Esophagus muscularis mucosa (tissue), 4 donors: ENCODE measurements at regions not wholly inside any gene's neighbourhood (a gene's known extent, or its start where the extent isn't known, plus 50 kb on each side); places are given as distances from the start of the nearest gene placed in this dataset.

Experiments
- DNase-seq: peaks from one replicate; pipeline ENCODE4 v3.0.0-alpha.2; 2017; ENCODE audit errors: extremely low spot score
- H3K27ac ChIP-seq, 4 donors: fragments of 200-600 bp; sonication (generic); replicated peaks in 1 of 4; 1 replicate in 3 of 4; 2 replicates in 1 of 4; pipeline ENCODE4 v1.5.1; 2016 to 2019; ENCODE audit warnings: mild to moderate bottlenecking in 1 of 4
- H3K27me3 ChIP-seq, 4 donors: fragments of 200-600 bp; sonication (generic); one replicate each; pipeline versions ENCODE4 v1.5.1 to v1.6.0; 2016 to 2019
- H3K36me3 ChIP-seq, 4 donors: fragments of 200-600 bp; sonication (generic); one replicate each; pipeline ENCODE4 v1.5.1; 2016 to 2019
- H3K4me1 ChIP-seq, 4 donors: fragments of 200-600 bp; sonication (generic); one replicate each; pipeline ENCODE4 v1.5.1; 2016 to 2019
- H3K4me3 ChIP-seq, 4 donors: fragments of 200-600 bp; sonication (generic); 1 replicate in 2 of 4; 2 replicates in 2 of 4; pipeline ENCODE4 v1.5.1; 2016 to 2019; ENCODE audit warnings: mild to moderate bottlenecking in 4 of 4, moderate library complexity in 1 of 4
- H3K9me3 ChIP-seq, 4 donors: fragments of 200-600 bp; sonication (generic); 1 replicate in 3 of 4; 2 replicates in 1 of 4; pipeline ENCODE4 v1.5.1; 2016 to 2019
- CTCF ChIP-seq, 3 experiments: fragments of 200-600 bp in 2 of 3; fragments of 450-650 bp in 1 of 3; sonication (generic) in 2 of 3; IDR thresholded peaks; one replicate each; pipeline ENCODE4 v1.5.1; 2017 to 2019; ENCODE audit warnings: antibody characterized with exemption in 3 of 3, mild to moderate bottlenecking in 2 of 3, moderate library complexity in 1 of 3
- EP300 ChIP-seq: sonication (generic); formaldehyde crosslinking; IDR thresholded peaks from one replicate; pipeline ENCODE4 v1.6.1; 2017; ENCODE audit warnings: antibody characterized with exemption
- POLR2A ChIP-seq: fragments of 450-650 bp; IDR thresholded peaks from one replicate; pipeline ENCODE4 v1.6.1; 2017; ENCODE audit warnings: antibody characterized with exemption, moderate library complexity, mild to moderate bottlenecking, low read depth
- POLR2AphosphoS5 ChIP-seq, 2 donors: sonication (generic); formaldehyde crosslinking; IDR thresholded peaks; one replicate each; pipeline ENCODE4 v1.6.1; 2017; ENCODE audit warnings: antibody characterized with exemption in 2 of 2
- whole genome bisulfite sequencing: methylation state at CpG from one replicate; pipeline ENCODE4 v1.1.5; 2018; 5-methylcytosine and 5-hydroxymethylcytosine counted together
- intact Hi-C: fragments of 100-400 bp; cut with DNase I; formaldehyde crosslinking; loops from one replicate; pipeline ENCODE4 v1.15.1; 2023

- Histone ChIP-seq H3K27ac (no peak overlapping the region), H3K36me3 (no peaks in the 10 kb centered on the region), H3K4me1 (no peaks in the 10 kb centered on the region), H3K27me3 (no peaks in the 10 kb centered on the region), H3K9me3 (no peaks in the 10 kb centered on the region), H3K4me3 (no peak overlapping the region)
- 62% methylated on average over 10 of the region's 10 CpGs for WGBS
- TF ChIP-seq CTCF (IDR thresholded peaks at IDR 0.05) (no peak), POLR2AphosphoS5 (IDR thresholded peaks at IDR 0.05) (no peak), POLR2A (no peak), EP300 (no peak)
- intact Hi-C loops = no loop called here
- DNase-seq = no peak
Observed at GRCh38 chr2:221096706-221097567, 475.2 kb downstream of the EPHA4 start.

- no peak for DNase-seq
- Histone ChIP-seq H3K4me1 (no peaks in the 10 kb centered on the region), H3K4me3 (no peak overlapping the region), H3K36me3 (no peaks in the 10 kb centered on the region), H3K27me3 (no peaks in the 10 kb centered on the region), H3K27ac (no peak overlapping the region), H3K9me3 (no peaks in the 10 kb centered on the region)
- 80% methylated on average over 1 of the region's 1 CpG for WGBS
- TF ChIP-seq POLR2AphosphoS5 (IDR thresholded peaks at IDR 0.05) (no peak), CTCF (IDR thresholded peaks at IDR 0.05) (no peak), POLR2A (no peak), EP300 (no peak)
- intact Hi-C loops = no loop called here
Observed at GRCh38 chr2:221097568-221097915, 474.6 kb downstream of the EPHA4 start.

- H3K4me1 ChIP-seq = peaks cover 0 to 1% (median 0%) of the 10 kb centered on the region in 4 donors
- no peak for TF ChIP-seq EP300
- no peak for TF ChIP-seq POLR2AphosphoS5 (IDR thresholded peaks at IDR 0.05)
- 91% methylated on average over 7 of the region's 7 CpGs for WGBS
- H3K9me3 ChIP-seq = no peaks in the 10 kb centered on the region
- intact Hi-C loops = no loop called here
- no peaks in the 10 kb centered on the region for H3K27me3 ChIP-seq
- H3K4me3 ChIP-seq = no peak overlapping the region
- no peak overlapping the region for H3K27ac ChIP-seq
- no peaks in the 10 kb centered on the region for H3K36me3 ChIP-seq
- no peak for DNase-seq
Observed at GRCh38 chr2:221097949-221098348, 474.2 kb downstream of the EPHA4 start.

GRCh38 chr2:221100467-221101089, 471.5 kb downstream of the EPHA4 start:
- 74% methylated on average over 11 of the region's 11 CpGs for WGBS
- intact Hi-C loops = loop anchor here (10.0 kb wide), 1 partner anchor 474 kb away; the partner anchor contains the start of gene EPHA4
- no peaks in the 10 kb centered on the region for H3K9me3 ChIP-seq
- no peaks in the 10 kb centered on the region for H3K36me3 ChIP-seq
- no peaks in the 10 kb centered on the region for H3K27me3 ChIP-seq
- DNase-seq = no peak
- TF ChIP-seq POLR2A = no peak
- no peak for TF ChIP-seq POLR2AphosphoS5 (IDR thresholded peaks at IDR 0.05)
- TF ChIP-seq CTCF (IDR thresholded peaks at IDR 0.05) = no peak
- TF ChIP-seq EP300 = no peak
- no peak overlapping the region for H3K27ac ChIP-seq
- H3K4me1 ChIP-seq = peaks cover 15 to 22% (median 18%) of the 10 kb centered on the region in 4 donors
- H3K4me3 ChIP-seq = no peak overlapping the region

GRCh38 chr2:221102896-221103688, 469.0 kb downstream of the EPHA4 start:
- no peaks in the 10 kb centered on the region for H3K27me3 ChIP-seq
- H3K27ac ChIP-seq = no peak overlapping the region
- DNase-seq = no peak
- 88% methylated on average over 6 of the region's 6 CpGs for WGBS
- peaks cover 15 to 22% (median 18%) of the 10 kb centered on the region in 4 donors for H3K4me1 ChIP-seq
- no peak overlapping the region for H3K4me3 ChIP-seq
- intact Hi-C loops = loop anchor here (10.0 kb wide), 1 partner anchor 472 kb away; the partner anchor contains the start of gene EPHA4
- H3K36me3 ChIP-seq = no peaks in the 10 kb centered on the region
- no peaks in the 10 kb centered on the region for H3K9me3 ChIP-seq
- no peak for TF ChIP-seq POLR2A
- no peak for TF ChIP-seq CTCF (IDR thresholded peaks at IDR 0.05)
- TF ChIP-seq EP300 = no peak
- TF ChIP-seq POLR2AphosphoS5 (IDR thresholded peaks at IDR 0.05) = no peak
